ENCODE measurements at regions not wholly inside any gene's neighbourhood (a gene's known extent, or its start where the extent isn't known, plus 50 kb on each side); places are given as distances from the start of the nearest gene placed in this dataset.

GRCh38 chr18:70826571-70826970 is 537.7 kb downstream of the SOCS6 start:
- Histone ChIP-seq H3K4me3 (no peak overlapping the region), H3K36me3 (no peaks in the 10 kb centered on the region), H3F3A (ENCODE audit: low read depth) (no peaks in the 10 kb centered on the region), H3K9me3 (ENCODE audit: low read depth) (no peaks in the 10 kb centered on the region), H3K27ac (no peak overlapping the region), H3K4me2 (no peak overlapping the region), H4K20me1 (ENCODE audit: low read depth) (no peaks in the 10 kb centered on the region), H3K4me1 (no peaks in the 10 kb centered on the region), H3K79me2 (ENCODE audit: low read depth) (no peaks in the 10 kb centered on the region), H3K27me3 (no peaks in the 10 kb centered on the region), H3K9ac (no peak overlapping the region), H2AFZ (replicated peaks) (no peak overlapping the region)
- DNase-seq (ENCODE audit: low spot score), result no peak
- no peak overlapping the region for H3K27ac Mint-ChIP-seq
- TF ChIP-seq EZH2 (IDR thresholded peaks at IDR 0.05), result no peak
- no peak for TF ChIP-seq EZH2phosphoT487 (IDR thresholded peaks at IDR 0.05)
- TF ChIP-seq CTCF (IDR thresholded peaks at IDR 0.05), result no peak
- no peaks in the 10 kb centered on the region for H3K4me1 Mint-ChIP-seq
- H3K4me3 Mint-ChIP-seq, result no peak overlapping the region
- no peaks in the 10 kb centered on the region for H3K36me3 Mint-ChIP-seq
- H3K9me3 Mint-ChIP-seq, result no peaks in the 10 kb centered on the region
- no peaks in the 10 kb centered on the region for H3K27me3 Mint-ChIP-seq (ENCODE audit: insufficient read depth, low read depth)

- H3K4me1 ChIP-seq, result no peaks in the 10 kb centered on the region
- no peaks in the 10 kb centered on the region for H3F3A ChIP-seq (ENCODE audit: low read depth)
- peaks cover 4% of the 10 kb centered on the region for H3K27me3 Mint-ChIP-seq (ENCODE audit: insufficient read depth, low read depth)
- no peaks in the 10 kb centered on the region for H3K36me3 Mint-ChIP-seq
- H3K9ac ChIP-seq, result no peak overlapping the region
- H3K9me3 Mint-ChIP-seq, result no peaks in the 10 kb centered on the region
- H3K4me1 Mint-ChIP-seq, result no peaks in the 10 kb centered on the region
- no peaks in the 10 kb centered on the region for H3K36me3 ChIP-seq
- H3K4me2 ChIP-seq, result no peak overlapping the region
- no peaks in the 10 kb centered on the region for H4K20me1 ChIP-seq (ENCODE audit: low read depth)
- no peak overlapping the region for H2AFZ ChIP-seq (replicated peaks)
- no peaks in the 10 kb centered on the region for H3K27me3 ChIP-seq
- H3K4me3 Mint-ChIP-seq, result no peak overlapping the region
- DNase-seq (ENCODE audit: low spot score), result no peak
- no peaks in the 10 kb centered on the region for H3K9me3 ChIP-seq (ENCODE audit: low read depth)
- H3K27ac Mint-ChIP-seq, result no peak overlapping the region
- no peak overlapping the region for H3K27ac ChIP-seq
- TF ChIP-seq EZH2 (IDR thresholded peaks at IDR 0.05), result no peak
- TF ChIP-seq EZH2phosphoT487 (IDR thresholded peaks at IDR 0.05), result no peak
- TF ChIP-seq CTCF (IDR thresholded peaks at IDR 0.05), result no peak
- no peak overlapping the region for H3K4me3 ChIP-seq
- no peaks in the 10 kb centered on the region for H3K79me2 ChIP-seq (ENCODE audit: low read depth)
Observed at GRCh38 chr18:70822691-70823090, 533.8 kb downstream of the SOCS6 start.

- no peak overlapping the region for H3K4me2 ChIP-seq
- no peaks in the 10 kb centered on the region for H3K36me3 ChIP-seq
- H3K4me1 ChIP-seq, result no peaks in the 10 kb centered on the region
- no peak overlapping the region for H3K27ac ChIP-seq
- no peaks in the 10 kb centered on the region for H3K36me3 Mint-ChIP-seq
- no peaks in the 10 kb centered on the region for H3K9me3 ChIP-seq (ENCODE audit: low read depth)
- peaks cover 4% of the 10 kb centered on the region for H3K27me3 Mint-ChIP-seq (ENCODE audit: insufficient read depth, low read depth)
- H3K9me3 Mint-ChIP-seq, result no peaks in the 10 kb centered on the region
- DNase-seq (ENCODE audit: low spot score), result no peak
- H3K9ac ChIP-seq, result no peak overlapping the region
- no peak overlapping the region for H3K4me3 Mint-ChIP-seq
- no peaks in the 10 kb centered on the region for H3F3A ChIP-seq (ENCODE audit: low read depth)
- H3K27me3 ChIP-seq, result no peaks in the 10 kb centered on the region
- TF ChIP-seq EZH2phosphoT487 (IDR thresholded peaks at IDR 0.05), result no peak
- TF ChIP-seq EZH2 (IDR thresholded peaks at IDR 0.05), result no peak
- no peak for TF ChIP-seq CTCF (IDR thresholded peaks at IDR 0.05)
- H2AFZ ChIP-seq (replicated peaks), result no peak overlapping the region
- no peaks in the 10 kb centered on the region for H3K4me1 Mint-ChIP-seq
- H3K4me3 ChIP-seq, result no peak overlapping the region
- H4K20me1 ChIP-seq (ENCODE audit: low read depth), result no peaks in the 10 kb centered on the region
- no peak overlapping the region for H3K27ac Mint-ChIP-seq
- no peaks in the 10 kb centered on the region for H3K79me2 ChIP-seq (ENCODE audit: low read depth)
Observed at GRCh38 chr18:70822117-70822516, 533.3 kb downstream of the SOCS6 start.
